SK-N-SH treated with all-trans-retinoic acid at 6 μM for 48 hours (cell line): ENCODE measurements at regions not wholly inside any gene's neighbourhood (a gene's known extent, or its start where the extent isn't known, plus 50 kb on each side); places are given as distances from the start of the nearest gene placed in this dataset.

Source experiments
- ATAC-seq: fragments of 200-7000 bp; cut with Tn5 transposase; 3 replicates; pipeline ENCODE4 v1.9.1; 2020; ENCODE audit warnings: mild to moderate bottlenecking, moderate library complexity
- BACH2 ChIP-seq: fragments of 250-450 bp; sonication (Bioruptor Pico); IDR thresholded peaks from 2 replicates; pipeline ENCODE4 v1.9.0; 2021; ENCODE audit warnings: mild to moderate bottlenecking, borderline replicate concordance
- CREB5 ChIP-seq: fragments of 250-450 bp; sonication (Bioruptor Pico); IDR thresholded peaks from 2 replicates; pipeline ENCODE4 v1.5.1; 2020; ENCODE audit warnings: low read depth, mild to moderate bottlenecking, moderate library complexity
- CSDC2 ChIP-seq: fragments of 250-450 bp; sonication (Bioruptor Pico); IDR thresholded peaks from 2 replicates; pipeline ENCODE4 v1.5.0; 2020; ENCODE audit warnings: mild to moderate bottlenecking, moderate library complexity
- CSRNP3 ChIP-seq: fragments of 250-450 bp; sonication (Bioruptor Pico); IDR thresholded peaks from 2 replicates; pipeline ENCODE4 v1.5.1; 2021; ENCODE audit warnings: mild to moderate bottlenecking, moderate library complexity
- ESRRG ChIP-seq: fragments of 250-450 bp; sonication (Bioruptor Pico); IDR thresholded peaks from 2 replicates; pipeline ENCODE4 v1.6.1; 2021; ENCODE audit warnings: mild to moderate bottlenecking
- GLIS3 ChIP-seq: fragments of 250-450 bp; sonication (Bioruptor Pico); IDR thresholded peaks from 2 replicates; pipeline ENCODE4 v1.5.0; 2020; ENCODE audit warnings: mild to moderate bottlenecking, moderate library complexity
- ISL1 ChIP-seq: fragments of 250-450 bp; sonication (Bioruptor Pico); IDR thresholded peaks from 2 replicates; pipeline ENCODE4 v2.1.2; 2022; ENCODE audit warnings: mild to moderate bottlenecking, moderate library complexity
- OSR1 ChIP-seq: fragments of 250-450 bp; sonication (Bioruptor Pico); IDR thresholded peaks from 2 replicates; pipeline ENCODE4 v1.8.0; 2022; ENCODE audit warnings: moderate library complexity, mild to moderate bottlenecking, inconsistent platforms
- PATZ1 ChIP-seq: fragments of 250-450 bp; sonication (Bioruptor Pico); IDR thresholded peaks from 2 replicates; pipeline ENCODE4 v1.8.0; 2020; ENCODE audit warnings: mild to moderate bottlenecking, moderate library complexity, borderline replicate concordance
- POU6F1 ChIP-seq: fragments of 250-450 bp; sonication (Bioruptor Pico); IDR thresholded peaks from 2 replicates; pipeline ENCODE4 v1.8.0; 2021; ENCODE audit warnings: low read depth, mild to moderate bottlenecking, moderate library complexity, borderline replicate concordance
- RARB ChIP-seq: fragments of 250-450 bp; sonication (Bioruptor Pico); IDR thresholded peaks from 2 replicates; pipeline ENCODE4 v1.8.0; 2021; ENCODE audit warnings: mild to moderate bottlenecking, moderate library complexity
- SNAI2 ChIP-seq: fragments of 250-450 bp; sonication (Bioruptor Pico); IDR thresholded peaks from 2 replicates; pipeline ENCODE4 v1.5.0; 2020; ENCODE audit warnings: mild to moderate bottlenecking, moderate library complexity
- TCF4 ChIP-seq: fragments of 250-450 bp; sonication (Bioruptor Pico); IDR thresholded peaks from 2 replicates; pipeline ENCODE4 v1.8.0; 2021; ENCODE audit warnings: mild to moderate bottlenecking, moderate library complexity, borderline replicate concordance
- TOX ChIP-seq: fragments of 250-450 bp; sonication (Bioruptor Pico); IDR thresholded peaks from 2 replicates; pipeline ENCODE4 v1.8.0; 2021; ENCODE audit warnings: mild to moderate bottlenecking, moderate library complexity, borderline replicate concordance
- TSHZ2 ChIP-seq: fragments of 250-450 bp; sonication (Bioruptor Pico); IDR thresholded peaks from 2 replicates; pipeline ENCODE4 v1.5.0; 2020; ENCODE audit warnings: mild to moderate bottlenecking, moderate library complexity
- ZFP3 ChIP-seq: fragments of 250-450 bp; sonication (Bioruptor Pico); IDR thresholded peaks from 2 replicates; pipeline ENCODE4 v1.5.0; 2020; ENCODE audit warnings: mild to moderate bottlenecking, moderate library complexity
- ZNF70 ChIP-seq: fragments of 450-650 bp; formaldehyde crosslinking; IDR thresholded peaks from 2 replicates; pipeline ENCODE4 v1.5.0; 2020; ENCODE audit warnings: mild to moderate bottlenecking, moderate library complexity
- ZNF8 ChIP-seq: fragments of 450-650 bp; formaldehyde crosslinking; IDR thresholded peaks from 2 replicates; pipeline ENCODE4 v1.5.0; 2020; ENCODE audit warnings: mild to moderate bottlenecking, moderate library complexity

GRCh38 chr12:46124848-46125619, 134.7 kb upstream of the SCAF11 start:
- peak; percentile 98 for ATAC-seq

GRCh38 chr12:46124132-46124847, 133.9 kb upstream of the SCAF11 start:
- peak; percentile 33; the same call in 1 of the 3 replicates for ATAC-seq
- TF ChIP-seq ZNF70 (CRISPR knock-in tag) (no peak), ZNF8 (no peak), ISL1 (CRISPR knock-in tag) (no peak), CREB5 (CRISPR knock-in tag) (no peak), RARB (CRISPR knock-in tag) (no peak), POU6F1 (CRISPR knock-in tag) (no peak), BACH2 (CRISPR knock-in tag) (no peak), CSDC2 (no peak), ESRRG (no peak), TOX (CRISPR knock-in tag) (no peak), OSR1 (CRISPR knock-in tag) (no peak), PATZ1 (CRISPR knock-in tag) (no peak), SNAI2 (CRISPR knock-in tag) (no peak), TSHZ2 (no peak), ZFP3 (CRISPR knock-in tag) (no peak), CSRNP3 (CRISPR knock-in tag) (no peak)

More at GRCh38 chr12:46124848-46125619, 134.7 kb upstream of the SCAF11 start:
- TF ChIP-seq ISL1 (CRISPR knock-in tag), result no peak
- no peak for TF ChIP-seq GLIS3 (CRISPR knock-in tag)
- no peak for TF ChIP-seq CSDC2
- TF ChIP-seq ZNF70 (CRISPR knock-in tag), result no peak
- TF ChIP-seq ESRRG, result no peak
- no peak for TF ChIP-seq BACH2 (CRISPR knock-in tag)
- TF ChIP-seq RARB (CRISPR knock-in tag), result no peak
- TF ChIP-seq SNAI2 (CRISPR knock-in tag), result no peak
- no peak for TF ChIP-seq TSHZ2
- no peak for TF ChIP-seq ZFP3 (CRISPR knock-in tag)
- no peak for TF ChIP-seq TCF4 (CRISPR knock-in tag)
- TF ChIP-seq CREB5 (CRISPR knock-in tag), result no peak
